Adrenal gland (tissue), 5 donors: ENCODE measurements at regions not wholly inside any gene's neighbourhood (a gene's known extent, or its start where the extent isn't known, plus 50 kb on each side); places are given as distances from the start of the nearest gene placed in this dataset.

Experiments used
- POLR2A ChIP-seq, 2 donors: fragments of 450-650 bp; IDR thresholded peaks; one replicate each; pipeline ENCODE4 v1.6.1; 2017; ENCODE audit warnings: antibody characterized with exemption in 2 of 2, mild to moderate bottlenecking in 2 of 2, moderate library complexity in 1 of 2
- TF ChIP-seq, protein P1 (sequence below), 6 experiments: fragments of 450-650 bp in 4 of 6; fragments of 200-600 bp in 2 of 6; sonication (generic) in 1 of 6; IDR thresholded peaks; 1 replicate in 5 of 6; 2 replicates in 1 of 6; pipeline versions ENCODE4 v1.5.1 to v1.8.0; 2016 to 2021; ENCODE audit warnings: antibody characterized with exemption in 6 of 6, mild to moderate bottlenecking in 2 of 6, moderate library complexity in 1 of 6
- donor health status: DM: no; HTN: no; CAD: no.

GRCh38 chr2:150134223-150134857 lies 353.1 kb downstream of the RND3 start:
- TF ChIP-seq, protein P1, sequence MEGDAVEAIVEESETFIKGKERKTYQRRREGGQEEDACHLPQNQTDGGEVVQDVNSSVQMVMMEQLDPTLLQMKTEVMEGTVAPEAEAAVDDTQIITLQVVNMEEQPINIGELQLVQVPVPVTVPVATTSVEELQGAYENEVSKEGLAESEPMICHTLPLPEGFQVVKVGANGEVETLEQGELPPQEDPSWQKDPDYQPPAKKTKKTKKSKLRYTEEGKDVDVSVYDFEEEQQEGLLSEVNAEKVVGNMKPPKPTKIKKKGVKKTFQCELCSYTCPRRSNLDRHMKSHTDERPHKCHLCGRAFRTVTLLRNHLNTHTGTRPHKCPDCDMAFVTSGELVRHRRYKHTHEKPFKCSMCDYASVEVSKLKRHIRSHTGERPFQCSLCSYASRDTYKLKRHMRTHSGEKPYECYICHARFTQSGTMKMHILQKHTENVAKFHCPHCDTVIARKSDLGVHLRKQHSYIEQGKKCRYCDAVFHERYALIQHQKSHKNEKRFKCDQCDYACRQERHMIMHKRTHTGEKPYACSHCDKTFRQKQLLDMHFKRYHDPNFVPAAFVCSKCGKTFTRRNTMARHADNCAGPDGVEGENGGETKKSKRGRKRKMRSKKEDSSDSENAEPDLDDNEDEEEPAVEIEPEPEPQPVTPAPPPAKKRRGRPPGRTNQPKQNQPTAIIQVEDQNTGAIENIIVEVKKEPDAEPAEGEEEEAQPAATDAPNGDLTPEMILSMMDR (IDR thresholded peaks at IDR 0.05): no peak
- no peak for TF ChIP-seq POLR2A (IDR thresholded peaks at IDR 0.05)
